Endothelial cell of umbilical vein (primary cell): ENCODE measurements at regions not wholly inside any gene's neighbourhood (a gene's known extent, or its start where the extent isn't known, plus 50 kb on each side); places are given as distances from the start of the nearest gene placed in this dataset.

ENCODE experiments used
- BruUV-seq: library from RNA; stranded (reverse); fragments of 400-500 nt; replicated peaks from 2 replicates; lab custom pipeline; 2021; lab: Mats Ljungman, UMichigan
- CTCF ChIA-PET: fragments of 300-600, 350-600 bp; sonication (Branson Sonifier 250); formaldehyde crosslinking; loops from one replicate; lab custom pipeline; 2021; ENCODE audit warnings: antibody characterized with exemption, inconsistent platforms; lab: Charles Lee
- POLR2A ChIA-PET: fragments of 300-600, 350-600 bp; sonication (Branson Sonifier 250); formaldehyde crosslinking; loops from one replicate; lab custom pipeline; 2021; ENCODE audit warnings: antibody characterized with exemption, inconsistent platforms; lab: Charles Lee
- DNase-seq: peaks from one replicate; pipeline ENCODE4 v3.0.0-alpha.2; 2011; ENCODE audit warnings: low read depth, low spot score
- FAIRE-seq: peaks from 2 replicates; lab custom pipeline; 2011; peaks lifted over from hg19 to GRCh38; lab: Jason Lieb, UNC
- H2AFZ ChIP-seq: 2 replicates; pipeline ENCODE4 v1.6.0; 2012; ENCODE audit warnings: low read depth, low read length, control low read depth, inconsistent platforms
- H3K27ac ChIP-seq: 2 replicates; pipeline ENCODE4 v1.5.1; 2011; ENCODE audit warnings: low read depth, mild to moderate bottlenecking, control low read depth, low read length, moderate library complexity; ENCODE audit not compliant: insufficient read depth
- H3K27me3 ChIP-seq, 2 experiments: 2 replicates each; pipeline versions ENCODE4 v1.6.0 to v1.6.1; 2011; ENCODE audit warnings: low read length in 2 of 2, mixed read lengths in 1 of 2; ENCODE audit not compliant: control insufficient read depth in 2 of 2, insufficient read depth in 2 of 2
- H3K36me3 ChIP-seq, 2 experiments: 2 replicates in 1 of 2; 3 replicates in 1 of 2; pipeline ENCODE4 v1.5.1; 2011; ENCODE audit warnings: low read length in 2 of 2, mild to moderate bottlenecking in 1 of 2, moderate library complexity in 1 of 2; ENCODE audit not compliant: control insufficient read depth in 2 of 2, insufficient read depth in 2 of 2; ENCODE audit errors: extremely low read depth in 1 of 2
- H3K4me1 ChIP-seq: 3 replicates; pipeline ENCODE4 v1.5.1; 2011; ENCODE audit warnings: mild to moderate bottlenecking, low read length; ENCODE audit not compliant: control insufficient read depth, insufficient read depth; ENCODE audit errors: extremely low read depth
- H3K4me2 ChIP-seq: 2 replicates; pipeline ENCODE4 v1.6.1; 2011; ENCODE audit warnings: low read length, control low read depth, mixed read lengths; ENCODE audit not compliant: insufficient read depth
- H3K4me3 ChIP-seq, 3 experiments: fragments of 200-600 bp in 1 of 3; sonication (generic), shearing (Covaris generic) in 1 of 3; replicated peaks in 1 of 3; 2 replicates each; pipeline ENCODE4 v1.5.1; 2011 to 2016; ENCODE audit warnings: control low read depth in 3 of 3, low read length in 3 of 3, mild to moderate bottlenecking in 2 of 3, inconsistent platforms in 1 of 3, low read depth in 1 of 3, moderate library complexity in 1 of 3; ENCODE audit not compliant: insufficient read depth in 1 of 3
- H3K79me2 ChIP-seq: 2 replicates; pipeline ENCODE4 v1.6.0; 2012; ENCODE audit warnings: low read length, inconsistent platforms; ENCODE audit not compliant: control insufficient read depth, insufficient read depth
- H3K9ac ChIP-seq: replicated peaks from 2 replicates; pipeline ENCODE3; 2011; ENCODE audit warnings: low read length, control low read depth; ENCODE audit not compliant: insufficient read depth; ENCODE audit errors: extremely low read depth
- H3K9me1 ChIP-seq: replicated peaks from 3 replicates; pipeline ENCODE4 v1.6.0; 2011; ENCODE audit warnings: mild to moderate bottlenecking, low read length; ENCODE audit not compliant: control insufficient read depth, insufficient read depth; ENCODE audit errors: extremely low read depth
- H3K9me3 ChIP-seq: replicated peaks from 2 replicates; pipeline ENCODE4 v1.5.1; 2012; ENCODE audit warnings: low read length, inconsistent platforms; ENCODE audit not compliant: control insufficient read depth, insufficient read depth
- H4K20me1 ChIP-seq: replicated peaks from 2 replicates; pipeline ENCODE3; 2011; ENCODE audit warnings: mild to moderate bottlenecking, low read length; ENCODE audit not compliant: control insufficient read depth, insufficient read depth; ENCODE audit errors: extremely low read depth
- EZH2 ChIP-seq: IDR thresholded peaks from 2 replicates; pipeline ENCODE4 v1.6.1; 2012; ENCODE audit warnings: borderline replicate concordance, low read depth, mild to moderate bottlenecking, moderate library complexity, low read length, inconsistent platforms; ENCODE audit not compliant: severe bottlenecking
- FOS ChIP-seq: IDR thresholded peaks from 2 replicates; pipeline ENCODE4 v1.6.1; 2011; ENCODE audit warnings: mild to moderate bottlenecking, low read length, moderate library complexity, borderline replicate concordance; ENCODE audit not compliant: insufficient read depth
- GATA2 ChIP-seq: IDR thresholded peaks from 2 replicates; pipeline ENCODE4 v1.7.0; 2011; ENCODE audit warnings: low read depth, mild to moderate bottlenecking, moderate library complexity, mixed read lengths, low read length; ENCODE audit not compliant: insufficient read length, insufficient read depth
- JUN ChIP-seq: IDR thresholded peaks from 2 replicates; pipeline ENCODE4 v1.6.1; 2011; ENCODE audit warnings: borderline replicate concordance, low read depth; ENCODE audit not compliant: insufficient read length, insufficient read depth
- MYC ChIP-seq: IDR thresholded peaks from one replicate; pipeline ENCODE4 v1.6.1; 2011; ENCODE audit warnings: mild to moderate bottlenecking, low read depth, low read length
- POLR2A ChIP-seq: IDR thresholded peaks from 2 replicates; pipeline ENCODE4 v1.6.1; 2012; ENCODE audit warnings: low read depth, mild to moderate bottlenecking, control low read depth, low read length
- POLR2AphosphoS5 ChIP-seq: IDR thresholded peaks from 2 replicates; pipeline ENCODE4 v1.6.1; 2012; ENCODE audit warnings: low read depth, mild to moderate bottlenecking, control low read depth, low read length, moderate library complexity; ENCODE audit not compliant: insufficient read depth
- dilution Hi-C: fragments of 300-500 bp; cut with MboI; formaldehyde crosslinking; loops from one replicate; pipeline ENCODE4 v1.15.0; 2019; ENCODE audit warnings: low sequenced_read_pairs; ENCODE audit not compliant: extremely low pct_ligation_motif_present
- intact Hi-C: fragments of 100-400 bp; cut with micrococcal nuclease; formaldehyde crosslinking; loops from one replicate; pipeline ENCODE4 v1.10.0; 2022
- TF ChIP-seq, protein P1 (sequence below): IDR thresholded peaks from 2 replicates; pipeline ENCODE4 v1.6.1; 2011; ENCODE audit not compliant: insufficient read depth, insufficient read length
- TF ChIP-seq, protein P2 (sequence below), 2 donors: IDR thresholded peaks; 1 replicate in 1 of 2; 2 replicates in 1 of 2; pipeline ENCODE4 v1.5.1; 2011; ENCODE audit warnings: low read length in 2 of 2, mild to moderate bottlenecking in 2 of 2, moderate library complexity in 2 of 2, control low read depth in 1 of 2, inconsistent platforms in 1 of 2, low read depth in 1 of 2; ENCODE audit not compliant: insufficient read depth in 1 of 2; ENCODE audit errors: extremely low read depth in 1 of 2

- FAIRE-seq (no peak), DNase-seq (no peak)
- Histone ChIP-seq H3K4me1 (no peaks in the 10 kb centered on the region), H3K27me3 (no peaks in the 10 kb centered on the region), H2AFZ (no peak overlapping the region), H3K4me3 (no peak overlapping the region), H3K4me2 (no peak overlapping the region), H3K9ac (no peak overlapping the region), H3K36me3 (no peaks in the 10 kb centered on the region), H3K27ac (no peak overlapping the region), H3K9me3 (peaks cover 6% of the 10 kb centered on the region), H3K9me1 (no peaks in the 10 kb centered on the region), H3K79me2 (no peaks in the 10 kb centered on the region), H4K20me1 (no peaks in the 10 kb centered on the region)
- intact Hi-C loops (no loop called here), dilution Hi-C loops (no loop called here)
- CTCF ChIA-PET = no interaction called here
- no peak for TF ChIP-seq EZH2
- no peak for TF ChIP-seq MYC
- TF ChIP-seq, protein P1, sequence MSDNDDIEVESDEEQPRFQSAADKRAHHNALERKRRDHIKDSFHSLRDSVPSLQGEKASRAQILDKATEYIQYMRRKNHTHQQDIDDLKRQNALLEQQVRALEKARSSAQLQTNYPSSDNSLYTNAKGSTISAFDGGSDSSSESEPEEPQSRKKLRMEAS = no peak
- TF ChIP-seq, protein P2, sequence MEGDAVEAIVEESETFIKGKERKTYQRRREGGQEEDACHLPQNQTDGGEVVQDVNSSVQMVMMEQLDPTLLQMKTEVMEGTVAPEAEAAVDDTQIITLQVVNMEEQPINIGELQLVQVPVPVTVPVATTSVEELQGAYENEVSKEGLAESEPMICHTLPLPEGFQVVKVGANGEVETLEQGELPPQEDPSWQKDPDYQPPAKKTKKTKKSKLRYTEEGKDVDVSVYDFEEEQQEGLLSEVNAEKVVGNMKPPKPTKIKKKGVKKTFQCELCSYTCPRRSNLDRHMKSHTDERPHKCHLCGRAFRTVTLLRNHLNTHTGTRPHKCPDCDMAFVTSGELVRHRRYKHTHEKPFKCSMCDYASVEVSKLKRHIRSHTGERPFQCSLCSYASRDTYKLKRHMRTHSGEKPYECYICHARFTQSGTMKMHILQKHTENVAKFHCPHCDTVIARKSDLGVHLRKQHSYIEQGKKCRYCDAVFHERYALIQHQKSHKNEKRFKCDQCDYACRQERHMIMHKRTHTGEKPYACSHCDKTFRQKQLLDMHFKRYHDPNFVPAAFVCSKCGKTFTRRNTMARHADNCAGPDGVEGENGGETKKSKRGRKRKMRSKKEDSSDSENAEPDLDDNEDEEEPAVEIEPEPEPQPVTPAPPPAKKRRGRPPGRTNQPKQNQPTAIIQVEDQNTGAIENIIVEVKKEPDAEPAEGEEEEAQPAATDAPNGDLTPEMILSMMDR (IDR thresholded peaks at IDR 0.05; ENCODE audit: extremely low read depth in 1 of 2, insufficient read depth in 1 of 2, low read depth in 1 of 2, low read length in 2 of 2) = no peak
- TF ChIP-seq FOS = no peak
- TF ChIP-seq POLR2AphosphoS5 = no peak
- no peak for TF ChIP-seq JUN
- no peak for TF ChIP-seq GATA2
- no peak for TF ChIP-seq POLR2A
- POLR2A ChIA-PET = no interaction called here
- no TSS peak for BruUV-seq
Measured at GRCh38 chr12:130081117-130081805, 81.0 kb upstream of the FZD10 start.
